ENCODE measurements at regions not wholly inside any gene's neighbourhood (a gene's known extent, or its start where the extent isn't known, plus 50 kb on each side); places are given as distances from the start of the nearest gene placed in this dataset.

GRCh38 chr3:154801729-154802128 lies 278.4 kb upstream of the MME start:
- H3K9me3 Mint-ChIP-seq = peaks cover 11% of the 10 kb centered on the region

GRCh38 chr3:154799800-154800199 lies 280.3 kb upstream of the MME start:
- no peak overlapping the region for H3K27ac Mint-ChIP-seq
- no peaks in the 10 kb centered on the region for H3K36me3 Mint-ChIP-seq
- no peaks in the 10 kb centered on the region for H3K9me3 Mint-ChIP-seq
- no peak for TF ChIP-seq CTCF (conservative IDR thresholded peaks at IDR 0.05)
- no peak overlapping the region for H3K4me3 Mint-ChIP-seq
- H3K4me1 Mint-ChIP-seq (ENCODE audit: unreplicated experiment) = no peaks in the 10 kb centered on the region
- no peaks in the 10 kb centered on the region for H3K27me3 Mint-ChIP-seq
- DNase-seq (ENCODE audit: extremely low spot score, unreplicated experiment) = no peak

More at GRCh38 chr3:154801729-154802128, 278.4 kb upstream of the MME start:
- Mint-ChIP-seq H3K27me3 (no peaks in the 10 kb centered on the region), H3K4me1 (ENCODE audit: unreplicated experiment) (no peaks in the 10 kb centered on the region), H3K36me3 (no peaks in the 10 kb centered on the region), H3K27ac (no peak overlapping the region), H3K4me3 (no peak overlapping the region)
- no peak for TF ChIP-seq CTCF (conservative IDR thresholded peaks at IDR 0.05)
- no peak for DNase-seq (ENCODE audit: extremely low spot score, unreplicated experiment)

GRCh38 chr3:154795582-154795981 lies 284.5 kb upstream of the MME start:
- no peaks in the 10 kb centered on the region for H3K27me3 Mint-ChIP-seq
- TF ChIP-seq CTCF (conservative IDR thresholded peaks at IDR 0.05) = no peak
- H3K4me3 Mint-ChIP-seq = no peak overlapping the region
- no peak for DNase-seq (ENCODE audit: extremely low spot score, unreplicated experiment)
- H3K36me3 Mint-ChIP-seq = no peaks in the 10 kb centered on the region
- no peaks in the 10 kb centered on the region for H3K4me1 Mint-ChIP-seq (ENCODE audit: unreplicated experiment)
- no peaks in the 10 kb centered on the region for H3K9me3 Mint-ChIP-seq
- no peak overlapping the region for H3K27ac Mint-ChIP-seq

GRCh38 chr3:154794814-154795445 lies 285.2 kb upstream of the MME start:
- Mint-ChIP-seq H3K27ac (no peak overlapping the region), H3K36me3 (no peaks in the 10 kb centered on the region), H3K27me3 (no peaks in the 10 kb centered on the region)

GRCh38 chr3:154794391-154794790 lies 285.7 kb upstream of the MME start:
- TF ChIP-seq CTCF (conservative IDR thresholded peaks at IDR 0.05) = no peak
- Mint-ChIP-seq H3K4me1 (ENCODE audit: unreplicated experiment) (no peaks in the 10 kb centered on the region), H3K27ac (no peak overlapping the region), H3K9me3 (no peaks in the 10 kb centered on the region), H3K4me3 (no peak overlapping the region), H3K27me3 (no peaks in the 10 kb centered on the region), H3K36me3 (no peaks in the 10 kb centered on the region)
- no peak for DNase-seq (ENCODE audit: extremely low spot score, unreplicated experiment)

More at GRCh38 chr3:154794814-154795445, 285.2 kb upstream of the MME start:
- no peak for DNase-seq (ENCODE audit: extremely low spot score, unreplicated experiment)
- Mint-ChIP-seq H3K9me3 (no peaks in the 10 kb centered on the region), H3K4me3 (no peak overlapping the region), H3K4me1 (ENCODE audit: unreplicated experiment) (no peaks in the 10 kb centered on the region)
- no peak for TF ChIP-seq CTCF (conservative IDR thresholded peaks at IDR 0.05)

GRCh38 chr3:154792828-154793227 lies 287.3 kb upstream of the MME start:
- no peak for TF ChIP-seq CTCF (conservative IDR thresholded peaks at IDR 0.05)
- H3K4me1 Mint-ChIP-seq (ENCODE audit: unreplicated experiment) = no peaks in the 10 kb centered on the region
- H3K27ac Mint-ChIP-seq = no peak overlapping the region
- H3K4me3 Mint-ChIP-seq = no peak overlapping the region
- DNase-seq (ENCODE audit: extremely low spot score, unreplicated experiment) = no peak
- H3K27me3 Mint-ChIP-seq = no peaks in the 10 kb centered on the region
- no peaks in the 10 kb centered on the region for H3K36me3 Mint-ChIP-seq
- H3K9me3 Mint-ChIP-seq = no peaks in the 10 kb centered on the region
